Activated B cell treated with CpG ODN at 0.5 μM for 24 hours (primary cell): ENCODE measurements at regions not wholly inside any gene's neighbourhood (a gene's known extent, or its start where the extent isn't known, plus 50 kb on each side); places are given as distances from the start of the nearest gene placed in this dataset.

Source experiments
- ATAC-seq: fragments of 200-7000 bp; cut with Tn5 transposase; one replicate; pipeline ENCODE4 v1.10.0; 2021; ENCODE audit warnings: low read depth, mild to moderate bottlenecking, moderate library complexity
- CTCF ChIA-PET: fragments of 350-600 bp; sonication (Branson Sonifier 250); formaldehyde crosslinking; loops from one replicate; lab custom pipeline; 2021; ENCODE audit warnings: antibody characterized with exemption; lab: Charles Lee
- POLR2A ChIA-PET: fragments of 350-600 bp; sonication (Branson Sonifier 250); formaldehyde crosslinking; loops from one replicate; lab custom pipeline; 2021; ENCODE audit warnings: antibody characterized with exemption; lab: Charles Lee
- DNase-seq: peaks from one replicate; pipeline ENCODE4 v3.0.0; 2022
- H3K27ac Mint-ChIP-seq: one replicate; pipeline ENCODE4 v1.8.0; 2020; ENCODE audit warnings: mixed read lengths
- H3K27me3 Mint-ChIP-seq: one replicate; pipeline ENCODE4 v1.8.0; 2021; ENCODE audit warnings: mixed read lengths
- H3K36me3 Mint-ChIP-seq: one replicate; pipeline ENCODE4 v1.8.0; 2021; ENCODE audit warnings: low read depth, mixed read lengths
- H3K4me1 Mint-ChIP-seq: one replicate; pipeline ENCODE4 v1.8.0; 2021; ENCODE audit warnings: mixed read lengths
- H3K4me3 Mint-ChIP-seq: one replicate; pipeline ENCODE4 v1.8.0; 2020; ENCODE audit warnings: mild to moderate bottlenecking, mixed read lengths
- H3K9me3 Mint-ChIP-seq: one replicate; pipeline ENCODE4 v1.8.0; 2020; ENCODE audit warnings: mixed read lengths
- intact Hi-C: fragments of 100-400 bp; cut with micrococcal nuclease; formaldehyde crosslinking; loops from one replicate; pipeline ENCODE4 v1.15.1; 2024
- TF ChIP-seq, protein P1 (sequence below): fragments of 200-600 bp; IDR thresholded peaks from one replicate; pipeline ENCODE4 v1.8.0; 2022; ENCODE audit warnings: antibody characterized with exemption, mild to moderate bottlenecking

DNA sequence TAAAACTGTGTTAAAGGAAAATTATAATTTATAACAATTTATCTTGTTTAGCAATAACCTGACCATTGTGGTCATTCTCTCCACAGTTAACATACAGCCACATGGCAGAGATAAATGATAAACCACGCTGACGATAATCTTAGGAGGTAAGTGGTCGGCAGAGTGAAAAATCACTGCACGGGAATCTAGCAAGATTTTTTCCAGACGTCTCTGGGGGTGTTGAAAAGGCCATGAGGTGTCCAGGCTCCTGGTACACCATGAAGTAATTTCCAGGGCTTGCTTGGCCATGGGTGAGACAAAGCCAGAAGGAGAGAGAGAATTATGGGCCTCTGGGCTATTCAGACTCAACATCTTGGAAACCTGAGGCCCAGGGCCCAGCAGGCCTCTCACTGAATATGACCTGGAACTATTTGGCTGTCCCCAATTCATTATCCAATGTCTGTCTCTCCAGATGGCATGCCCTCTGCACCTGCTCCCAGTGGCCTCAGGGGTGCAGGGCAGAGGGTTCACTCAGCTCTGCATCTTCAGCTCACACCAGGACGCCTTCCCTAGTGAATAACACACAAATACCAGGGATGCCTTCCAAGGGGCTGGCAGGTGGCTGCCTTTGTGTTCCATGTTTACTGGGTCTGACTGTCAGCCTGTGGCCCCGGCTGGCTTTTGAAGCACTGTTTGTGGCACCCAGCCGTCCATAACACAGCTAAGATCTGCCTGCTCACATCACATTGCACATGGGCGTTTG lies 590.4 kb upstream of the PFKP start:
- Mint-ChIP-seq H3K4me3 (no peak overlapping the region), H3K36me3 (no peaks in the 10 kb centered on the region), H3K27ac (no peak overlapping the region), H3K27me3 (no peaks in the 10 kb centered on the region), H3K9me3 (peaks cover 3% of the 10 kb centered on the region), H3K4me1 (no peaks in the 10 kb centered on the region)
- DNase-seq (no peak), ATAC-seq (no peak)
- intact Hi-C loops: no loop called here
- CTCF ChIA-PET: no interaction called here
- POLR2A ChIA-PET: no interaction called here
- TF ChIP-seq, protein P1, sequence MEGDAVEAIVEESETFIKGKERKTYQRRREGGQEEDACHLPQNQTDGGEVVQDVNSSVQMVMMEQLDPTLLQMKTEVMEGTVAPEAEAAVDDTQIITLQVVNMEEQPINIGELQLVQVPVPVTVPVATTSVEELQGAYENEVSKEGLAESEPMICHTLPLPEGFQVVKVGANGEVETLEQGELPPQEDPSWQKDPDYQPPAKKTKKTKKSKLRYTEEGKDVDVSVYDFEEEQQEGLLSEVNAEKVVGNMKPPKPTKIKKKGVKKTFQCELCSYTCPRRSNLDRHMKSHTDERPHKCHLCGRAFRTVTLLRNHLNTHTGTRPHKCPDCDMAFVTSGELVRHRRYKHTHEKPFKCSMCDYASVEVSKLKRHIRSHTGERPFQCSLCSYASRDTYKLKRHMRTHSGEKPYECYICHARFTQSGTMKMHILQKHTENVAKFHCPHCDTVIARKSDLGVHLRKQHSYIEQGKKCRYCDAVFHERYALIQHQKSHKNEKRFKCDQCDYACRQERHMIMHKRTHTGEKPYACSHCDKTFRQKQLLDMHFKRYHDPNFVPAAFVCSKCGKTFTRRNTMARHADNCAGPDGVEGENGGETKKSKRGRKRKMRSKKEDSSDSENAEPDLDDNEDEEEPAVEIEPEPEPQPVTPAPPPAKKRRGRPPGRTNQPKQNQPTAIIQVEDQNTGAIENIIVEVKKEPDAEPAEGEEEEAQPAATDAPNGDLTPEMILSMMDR: no peak

DNA sequence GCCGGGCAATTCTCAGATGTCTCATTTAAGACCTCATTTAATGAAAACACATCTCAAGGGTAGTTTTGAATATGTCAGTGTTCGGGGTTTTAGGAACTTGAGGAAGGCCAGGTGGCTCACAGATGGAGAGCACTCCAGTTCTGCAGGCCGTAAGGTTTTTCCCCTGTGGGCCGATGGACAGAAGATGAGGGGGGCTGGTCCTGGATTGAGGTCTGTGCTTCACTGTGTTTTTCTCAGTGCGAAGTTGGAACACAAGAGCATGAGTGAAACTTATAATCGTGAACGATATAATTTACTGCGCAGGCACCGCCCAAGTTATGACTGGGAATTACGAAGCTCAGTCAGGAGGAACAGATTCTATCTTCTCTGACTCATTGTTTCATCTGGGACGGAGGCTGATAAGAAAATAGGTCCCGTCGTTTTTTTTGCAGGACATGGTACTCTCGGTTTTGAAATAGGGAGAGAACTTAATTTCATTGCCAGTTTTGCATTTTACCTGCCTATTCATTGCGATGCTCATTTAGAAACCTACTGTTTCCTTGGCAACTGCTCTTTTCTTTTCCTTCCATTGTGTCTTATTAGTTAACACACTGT lies 591.0 kb upstream of the PFKP start:
- peaks cover 3% of the 10 kb centered on the region for H3K9me3 Mint-ChIP-seq
- intact Hi-C loops: no loop called here

DNA sequence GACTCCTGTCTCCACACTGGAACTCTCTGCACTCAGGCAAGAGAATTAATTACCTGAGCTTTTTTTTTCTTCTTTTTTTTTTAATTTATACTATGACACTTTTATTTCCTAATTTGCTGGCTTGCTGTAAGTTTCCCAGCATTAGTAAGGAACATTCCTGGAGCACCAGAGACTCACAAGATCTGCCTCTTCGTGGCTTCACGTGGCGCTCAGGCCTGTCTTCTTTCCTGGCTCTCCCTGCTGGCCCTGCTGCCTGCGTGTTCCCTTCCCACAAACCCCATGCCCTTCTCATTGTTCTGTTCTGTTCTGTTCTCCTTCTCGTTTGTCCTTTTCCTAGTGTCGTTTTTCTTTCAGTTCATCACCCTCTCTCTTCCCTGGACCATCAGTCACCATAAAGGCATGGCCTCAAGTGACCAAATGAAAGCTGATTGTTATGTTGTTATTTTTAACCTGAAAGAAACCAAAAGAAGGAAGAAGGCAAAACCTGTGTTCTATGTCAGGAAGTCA lies 591.6 kb upstream of the PFKP start:
- CTCF ChIA-PET: no interaction called here
- POLR2A ChIA-PET: no interaction called here
- TF ChIP-seq, protein P1: no peak
- ATAC-seq (no peak), DNase-seq (no peak)
- Mint-ChIP-seq H3K4me3 (no peak overlapping the region), H3K9me3 (peaks cover 3% of the 10 kb centered on the region), H3K4me1 (no peaks in the 10 kb centered on the region), H3K27me3 (no peaks in the 10 kb centered on the region), H3K36me3 (no peaks in the 10 kb centered on the region), H3K27ac (no peak overlapping the region)
- intact Hi-C loops: no loop called here

More for the DNA sequence above, 591.0 kb upstream of the PFKP start:
- DNase-seq: no peak
- Mint-ChIP-seq H3K27ac (no peak overlapping the region), H3K36me3 (no peaks in the 10 kb centered on the region), H3K4me1 (no peaks in the 10 kb centered on the region), H3K27me3 (no peaks in the 10 kb centered on the region), H3K4me3 (no peak overlapping the region)
- ChIA-PET POLR2A (no interaction called here), CTCF (no interaction called here)
- no peak for ATAC-seq
- TF ChIP-seq, protein P1: no peak

DNA sequence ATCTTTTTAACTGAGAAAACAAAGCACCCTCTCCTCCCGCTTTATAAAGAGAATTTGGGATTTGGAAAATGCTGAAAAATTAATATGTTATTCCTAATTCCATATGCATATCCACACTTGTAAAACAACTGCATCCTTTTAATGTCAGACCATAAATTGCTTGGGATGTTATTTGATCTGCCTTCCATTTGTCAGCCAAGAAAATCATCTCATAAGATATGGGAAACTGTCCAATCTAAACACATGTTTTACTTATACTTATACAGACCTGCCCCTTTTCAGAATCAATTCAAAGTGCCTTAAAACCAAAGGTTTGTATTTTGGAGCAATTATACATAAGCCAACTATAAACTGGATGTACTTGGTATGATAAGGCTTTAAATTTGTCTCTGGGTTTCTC lies 595.5 kb upstream of the PFKP start:
- H3K27ac Mint-ChIP-seq: no peak overlapping the region
- TF ChIP-seq, protein P1: no peak
- no peak overlapping the region for H3K4me3 Mint-ChIP-seq
- H3K36me3 Mint-ChIP-seq: no peaks in the 10 kb centered on the region
- H3K4me1 Mint-ChIP-seq: no peaks in the 10 kb centered on the region
- no peaks in the 10 kb centered on the region for H3K27me3 Mint-ChIP-seq
- ATAC-seq (no peak), DNase-seq (no peak)
- POLR2A ChIA-PET: no interaction called here
- peaks cover 3% of the 10 kb centered on the region for H3K9me3 Mint-ChIP-seq
- intact Hi-C loops: no loop called here
- CTCF ChIA-PET: no interaction called here

DNA sequence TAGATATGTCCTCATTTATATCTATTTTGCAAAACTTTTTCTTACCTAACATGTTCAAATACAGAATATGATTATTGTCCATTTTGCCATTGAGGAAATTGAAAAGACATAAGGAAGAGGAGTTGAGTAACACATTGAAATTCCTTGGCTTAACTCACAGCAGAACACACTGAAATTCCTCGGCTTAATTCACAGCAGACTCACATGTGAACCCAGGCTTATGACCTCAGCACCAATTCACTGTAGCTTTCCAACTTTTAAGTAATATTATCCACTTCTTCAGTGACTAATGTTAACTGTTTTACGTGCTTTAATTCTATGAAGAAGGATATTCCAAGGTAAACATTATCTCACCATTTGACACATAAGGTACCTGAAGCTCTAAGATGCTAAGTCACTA lies 597.5 kb upstream of the PFKP start:
- ATAC-seq: no peak

More for the DNA sequence above, 597.5 kb upstream of the PFKP start:
- Mint-ChIP-seq H3K36me3 (no peaks in the 10 kb centered on the region), H3K27ac (no peak overlapping the region), H3K9me3 (peaks cover 6% of the 10 kb centered on the region), H3K27me3 (no peaks in the 10 kb centered on the region), H3K4me3 (no peak overlapping the region), H3K4me1 (no peaks in the 10 kb centered on the region)
- DNase-seq: no peak
- TF ChIP-seq, protein P1: no peak
- intact Hi-C loops: no loop called here
- CTCF ChIA-PET: no interaction called here
- POLR2A ChIA-PET: no interaction called here
